ENCODE measurements at regions not wholly inside any gene's neighbourhood (a gene's known extent, or its start where the extent isn't known, plus 50 kb on each side); places are given as distances from the start of the nearest gene placed in this dataset.

GRCh38 chr7:131724776-131725345 lies 168.4 kb upstream of the PODXL start:
- TF ChIP-seq MAFK (IDR thresholded peaks at IDR 0.05; ENCODE audit: partially characterized antibody), result no peak
- no peak for TF ChIP-seq NR3C1 (IDR thresholded peaks at IDR 0.05)
- no peak for TF ChIP-seq EHF (CRISPR knock-in tag; IDR thresholded peaks at IDR 0.05)
- TF ChIP-seq TP53 (CRISPR knock-in tag; IDR thresholded peaks at IDR 0.05), result no peak
- TF ChIP-seq CEBPB (IDR thresholded peaks at IDR 0.05), result no peak
- TF ChIP-seq CHD2 (IDR thresholded peaks at IDR 0.05; ENCODE audit: low read length, partially characterized antibody), result no peak
- TF ChIP-seq NPAS2 (CRISPR knock-in tag; IDR thresholded peaks at IDR 0.05; ENCODE audit: borderline replicate concordance), result no peak
- no peak for TF ChIP-seq ATOH8 (CRISPR knock-in tag; IDR thresholded peaks at IDR 0.05; ENCODE audit: low read depth)
- TF ChIP-seq BCL3 (IDR thresholded peaks at IDR 0.05), result no peak
- TF ChIP-seq ZSCAN20 (CRISPR knock-in tag; IDR thresholded peaks at IDR 0.05), result no peak
- Histone ChIP-seq H3K4me3 (no peak overlapping the region), H3K9me3 (no peaks in the 10 kb centered on the region), H3K4me1 (peaks cover 14% of the 10 kb centered on the region), H3K4me2 (no peak overlapping the region), H3K27ac (no peak overlapping the region)
- whole genome bisulfite sequencing (ENCODE audit: missing lambda C conversion rate), result 67% methylated on average over 4 of the region's 4 CpGs
- DNase-seq (ENCODE audit: low read depth in 1 of 2, low spot score in 1 of 2), result no peak
- CTCF ChIA-PET, result interaction anchor here (0.5 to 2.3 kb wide), 4 partner anchors 9 to 30 kb away, joined by 3 to 5 read pairs (median 4); no protein-coding TSS in a partner anchor
- POLR2A ChIA-PET, result no interaction called here
- no peak for FAIRE-seq
- no peak for ATAC-seq

- ChIA-PET POLR2A (no interaction called here), CTCF (interaction anchor here (0.6 to 2.3 kb wide), 5 partner anchors 8 to 1172 kb away, joined by 3 to 5 read pairs (median 3); no protein-coding TSS in a partner anchor)
- Histone ChIP-seq H3K4me2 (peak overlapping the region; percentile 35; the same call in 2 of the 3 replicates), H3K9me3 (no peaks in the 10 kb centered on the region), H3K27ac (peak overlapping the region in 1 of 2 experiments; percentile 50; a peak in 2 of 6 replicates), H3K4me3 (no peak overlapping the region), H3K4me1 (peaks cover 14% of the 10 kb centered on the region)
- TF ChIP-seq HDAC2 (IDR thresholded peaks at IDR 0.05), result no peak
- TF ChIP-seq HES2 (IDR thresholded peaks at IDR 0.05), result no peak
- TF ChIP-seq ELK1 (IDR thresholded peaks at IDR 0.05; ENCODE audit: low read depth, low read length), result no peak
- no peak for TF ChIP-seq JUNB (IDR thresholded peaks at IDR 0.05)
- TF ChIP-seq HEYL (CRISPR knock-in tag; IDR thresholded peaks at IDR 0.05), result no peak
- TF ChIP-seq RARB (CRISPR knock-in tag; IDR thresholded peaks at IDR 0.05), result no peak
- TF ChIP-seq ATOH8 (CRISPR knock-in tag; IDR thresholded peaks at IDR 0.05; ENCODE audit: low read depth), result no peak
- TF ChIP-seq NPAS2 (CRISPR knock-in tag; IDR thresholded peaks at IDR 0.05; ENCODE audit: borderline replicate concordance), result no peak
- TF ChIP-seq EP300 (IDR thresholded peaks at IDR 0.05), result no peak
- no peak for TF ChIP-seq KDM5A (IDR thresholded peaks at IDR 0.05)
- no peak for TF ChIP-seq E2F6 (IDR thresholded peaks at IDR 0.05; ENCODE audit: borderline replicate concordance, low read depth)
- no peak for TF ChIP-seq MAZ (IDR thresholded peaks at IDR 0.05; ENCODE audit: borderline replicate concordance, low read depth, low read length)
- peak; percentile 15 to 27 for DNase-seq (ENCODE audit: low read depth in 1 of 2, low spot score in 1 of 2)
- no peak for FAIRE-seq
- ATAC-seq, result peak; percentile 65 to 93; a peak in 5 of 6 replicates
- WGBS (ENCODE audit: missing lambda C conversion rate), result 28% methylated on average over 6 of the region's 6 CpGs
Measured at GRCh38 chr7:131723926-131724325, 167.5 kb upstream of the PODXL start.

Data from A549 (cell line).